Activated CD4-positive, alpha-beta memory T cell treated with anti-CD3 and anti-CD28 coated beads, Interleukin-2, amount 10 ng/mL, durations not matched to agents 7 days and 5 days (primary cell): ENCODE measurements at regions not wholly inside any gene's neighbourhood (a gene's known extent, or its start where the extent isn't known, plus 50 kb on each side); places are given as distances from the start of the nearest gene placed in this dataset.

ENCODE experiments used
- CTCF ChIA-PET: fragments of 350-600 bp; sonication (Branson Sonifier 250); formaldehyde crosslinking; loops from one replicate; lab custom pipeline; 2021; ENCODE audit warnings: antibody characterized with exemption, inconsistent platforms; lab: Charles Lee
- POLR2A ChIA-PET: fragments of 350-600 bp; sonication (Branson Sonifier 250); formaldehyde crosslinking; loops from one replicate; lab custom pipeline; 2021; ENCODE audit warnings: antibody characterized with exemption; lab: Charles Lee
- DNase-seq: peaks from one replicate; pipeline ENCODE4 v3.0.0-alpha.2; 2020
- H3K27ac Mint-ChIP-seq: one replicate; pipeline ENCODE4 v1.8.0; 2021; ENCODE audit warnings: mild to moderate bottlenecking, mixed read lengths
- H3K27me3 Mint-ChIP-seq: one replicate; pipeline ENCODE4 v1.8.0; 2021; ENCODE audit warnings: mixed read lengths
- H3K36me3 Mint-ChIP-seq: one replicate; pipeline ENCODE4 v1.8.0; 2021; ENCODE audit warnings: low read depth, mixed read lengths
- H3K4me1 Mint-ChIP-seq: one replicate; pipeline ENCODE4 v1.8.0; 2021; ENCODE audit warnings: mixed read lengths
- H3K4me3 Mint-ChIP-seq: one replicate; pipeline ENCODE4 v1.8.0; 2021; ENCODE audit warnings: mild to moderate bottlenecking, mixed read lengths
- H3K9me3 Mint-ChIP-seq: one replicate; pipeline ENCODE4 v1.8.0; 2021; ENCODE audit warnings: mixed read lengths

GRCh38 chr3:24062916-24063315 lies 117.8 kb downstream of the NR1D2 start:
- Mint-ChIP-seq H3K9me3 (peaks cover 3% of the 10 kb centered on the region), H3K36me3 (no peaks in the 10 kb centered on the region), H3K27me3 (no peaks in the 10 kb centered on the region), H3K4me1 (no peaks in the 10 kb centered on the region), H3K4me3 (no peak overlapping the region), H3K27ac (no peak overlapping the region)
- no peak for DNase-seq
- ChIA-PET POLR2A (no interaction called here), CTCF (no interaction called here)
